H9 (cell line): ENCODE measurements at regions not wholly inside any gene's neighbourhood (a gene's known extent, or its start where the extent isn't known, plus 50 kb on each side); places are given as distances from the start of the nearest gene placed in this dataset.

Experiments
- DNase-seq: peaks from one replicate; pipeline ENCODE4 v3.0.0-alpha.2; 2017
- H2AFZ ChIP-seq: one replicate; pipeline ENCODE4 v1.6.1; 2013; ENCODE audit warnings: mild to moderate bottlenecking, low read length, control low read depth, moderate library complexity
- H2AK5ac ChIP-seq: 2 replicates; pipeline ENCODE4 v1.6.1; 2013; ENCODE audit warnings: low read length, control low read depth, mixed read lengths; ENCODE audit not compliant: insufficient read length
- H2BK120ac ChIP-seq: one replicate; pipeline ENCODE4 v1.6.1; 2013; ENCODE audit warnings: low read depth, mild to moderate bottlenecking, low read length, control low read depth, inconsistent platforms; ENCODE audit not compliant: poor library complexity, severe bottlenecking
- H2BK12ac ChIP-seq: 2 replicates; pipeline ENCODE4 v1.6.1; 2013; ENCODE audit warnings: low read length, control low read depth, mixed read lengths, low read depth; ENCODE audit not compliant: insufficient read length
- H2BK15ac ChIP-seq: 2 replicates; pipeline ENCODE4 v1.6.1; 2013; ENCODE audit warnings: low read depth, low read length, control low read depth
- H2BK20ac ChIP-seq: one replicate; pipeline ENCODE4 v1.6.1; 2013; ENCODE audit warnings: low read depth, mild to moderate bottlenecking, low read length, control low read depth, inconsistent platforms; ENCODE audit not compliant: poor library complexity, severe bottlenecking
- H2BK5ac ChIP-seq: 2 replicates; pipeline ENCODE4 v1.6.1; 2013; ENCODE audit warnings: low read length, control low read depth, mixed read lengths; ENCODE audit not compliant: insufficient read length
- H3K14ac ChIP-seq: 2 replicates; pipeline ENCODE4 v1.6.1; 2013; ENCODE audit warnings: low read length, control low read depth; ENCODE audit not compliant: insufficient read depth
- H3K18ac ChIP-seq: 2 replicates; pipeline ENCODE4 v1.6.1; 2013; ENCODE audit warnings: low read depth, mild to moderate bottlenecking, mixed read lengths, low read length, control low read depth; ENCODE audit not compliant: insufficient read length
- H3K23ac ChIP-seq: 2 replicates; pipeline ENCODE4 v1.6.1; 2013; ENCODE audit warnings: low read length, control low read depth, mixed read lengths, low read depth; ENCODE audit not compliant: insufficient read length
- H3K23me2 ChIP-seq: 2 replicates; pipeline ENCODE4 v1.6.1; 2013; ENCODE audit warnings: low read depth, mild to moderate bottlenecking, mixed read lengths, low read length, control low read depth; ENCODE audit not compliant: insufficient read length, poor library complexity, severe bottlenecking
- H3K27ac ChIP-seq: 2 replicates; pipeline ENCODE4 v1.5.1; 2013; ENCODE audit warnings: low read length, control low read depth, mixed read lengths, low read depth; ENCODE audit not compliant: insufficient read length
- H3K27me3 ChIP-seq: 2 replicates; pipeline ENCODE4 v1.6.1; 2013; ENCODE audit warnings: low read length, control low read depth, inconsistent platforms; ENCODE audit not compliant: insufficient read depth
- H3K4ac ChIP-seq: 2 replicates; pipeline ENCODE4 v1.6.1; 2013; ENCODE audit warnings: low read depth, mild to moderate bottlenecking, control low read depth, inconsistent platforms, low read length, moderate library complexity
- H3K4me1 ChIP-seq: 2 replicates; pipeline ENCODE4 v1.6.1; 2013; ENCODE audit warnings: low read length, control low read depth, inconsistent platforms; ENCODE audit not compliant: insufficient read depth
- H3K4me2 ChIP-seq: 2 replicates; pipeline ENCODE4 v1.6.1; 2013; ENCODE audit warnings: low read length, control low read depth, mixed read lengths; ENCODE audit not compliant: insufficient read length, insufficient read depth
- H3K56ac ChIP-seq: 2 replicates; pipeline ENCODE4 v1.6.1; 2013; ENCODE audit warnings: low read depth, mild to moderate bottlenecking, mixed read lengths, low read length, control low read depth; ENCODE audit not compliant: insufficient read length
- H3K79me1 ChIP-seq: 2 replicates; pipeline ENCODE4 v1.6.1; 2013; ENCODE audit warnings: low read depth, mild to moderate bottlenecking, moderate library complexity, low read length, control low read depth, inconsistent platforms; ENCODE audit not compliant: insufficient read depth, poor library complexity, severe bottlenecking
- H3K79me2 ChIP-seq: 2 replicates; pipeline ENCODE4 v1.6.1; 2013; ENCODE audit warnings: low read length, control low read depth, inconsistent platforms; ENCODE audit not compliant: insufficient read depth
- H3K9ac ChIP-seq: 2 replicates; pipeline ENCODE4 v1.6.1; 2013; ENCODE audit warnings: low read length, control low read depth, mixed read lengths; ENCODE audit not compliant: insufficient read length; ENCODE audit errors: extremely low read depth
- H3K9me3 ChIP-seq: one replicate; pipeline ENCODE4 v1.6.1; 2013; ENCODE audit warnings: low read depth, low read length, inconsistent platforms; ENCODE audit not compliant: control insufficient read depth
- H3T11ph ChIP-seq: one replicate; pipeline ENCODE4 v1.6.1; 2013; ENCODE audit warnings: mild to moderate bottlenecking, low read length, control low read depth, inconsistent platforms
- H4K20me1 ChIP-seq: one replicate; pipeline ENCODE4 v1.6.1; 2013; ENCODE audit not compliant: control insufficient read depth, insufficient read length, insufficient read depth
- H4K5ac ChIP-seq: 2 replicates; pipeline ENCODE4 v1.6.1; 2013; ENCODE audit warnings: low read depth, mild to moderate bottlenecking, mixed read lengths, low read length, control low read depth; ENCODE audit not compliant: insufficient read length
- H4K8ac ChIP-seq: replicated peaks from 2 replicates; pipeline ENCODE4 v1.6.1; 2013; ENCODE audit warnings: low read length, control low read depth, mixed read lengths, low read depth; ENCODE audit not compliant: insufficient read length
- H4K91ac ChIP-seq: 2 replicates; pipeline ENCODE4 v1.6.1; 2013; ENCODE audit warnings: low read depth, mild to moderate bottlenecking, moderate library complexity, mixed read lengths, low read length, control low read depth; ENCODE audit not compliant: insufficient read length
- H3K27ac Mint-ChIP-seq, 3 experiments: 2 replicates in 2 of 3; 3 replicates in 1 of 3; pipeline ENCODE4 v1.8.0; 2020 to 2021; ENCODE audit warnings: mixed read lengths in 3 of 3, mild to moderate bottlenecking in 1 of 3, moderate library complexity in 1 of 3
- H3K27me3 Mint-ChIP-seq: 2 replicates; pipeline ENCODE4 v1.8.0; 2021; ENCODE audit warnings: low read depth, mild to moderate bottlenecking, moderate library complexity, mixed read lengths
- H3K36me3 Mint-ChIP-seq, 3 experiments: 2 replicates in 2 of 3; 3 replicates in 1 of 3; pipeline ENCODE4 v1.8.0; 2020 to 2021; ENCODE audit warnings: low read depth in 3 of 3, mixed read lengths in 3 of 3; ENCODE audit not compliant: insufficient read depth in 1 of 3
- H3K4me1 Mint-ChIP-seq, 2 experiments: 2 replicates each; pipeline ENCODE4 v1.8.0; 2020; ENCODE audit warnings: mixed read lengths in 2 of 2
- H3K4me3 Mint-ChIP-seq, 2 experiments: 2 replicates in 1 of 2; 3 replicates in 1 of 2; pipeline ENCODE4 v1.8.0; 2020 to 2021; ENCODE audit warnings: mild to moderate bottlenecking in 2 of 2, mixed read lengths in 2 of 2, moderate library complexity in 1 of 2
- H3K9me3 Mint-ChIP-seq, 2 experiments: 2 replicates in 1 of 2; 3 replicates in 1 of 2; pipeline ENCODE4 v1.8.0; 2020; ENCODE audit warnings: mild to moderate bottlenecking in 2 of 2, mixed read lengths in 2 of 2, moderate library complexity in 1 of 2
- CTCF ChIP-seq: fragments of 200-600 bp; sonication (generic); conservative IDR thresholded peaks from 3 replicates; pipeline ENCODE4 v1.8.0; 2021; ENCODE audit warnings: antibody characterized with exemption, mild to moderate bottlenecking
- WGBS: extraction: QIAGEN DNeasy Blood & Tissue Kit; methylation state at CpG from one replicate; pipeline ENCODE4 v1.1.7; 2013; ENCODE audit warnings: missing lambda C conversion rate, low lambda C conversion rate, mixed read lengths; ENCODE audit not compliant: insufficient read length; ENCODE audit errors: extremely low coverage; 5-methylcytosine and 5-hydroxymethylcytosine counted together

- H2AFZ ChIP-seq: no peak overlapping the region
- no peak overlapping the region for H3K23ac ChIP-seq
- H4K8ac ChIP-seq: no peak overlapping the region
- no peak overlapping the region for H2BK20ac ChIP-seq
- H3K18ac ChIP-seq: no peak overlapping the region
- no peak overlapping the region for H2AK5ac ChIP-seq
- H3K27me3 ChIP-seq: no peaks in the 10 kb centered on the region
- no peak overlapping the region for H2BK5ac ChIP-seq
- no peaks in the 10 kb centered on the region for H3K36me3 Mint-ChIP-seq
- no peaks in the 10 kb centered on the region for H4K20me1 ChIP-seq
- no peaks in the 10 kb centered on the region for H3K79me2 ChIP-seq
- WGBS: no CpG with 5 or more reads among the region's 9 CpGs
- no peak overlapping the region for H3K56ac ChIP-seq
- no peak overlapping the region for H3K27ac ChIP-seq
- no peak for TF ChIP-seq CTCF
- peaks cover 16 to 31% of the 10 kb centered on the region in 2 experiments for H3K4me1 Mint-ChIP-seq
- no peak overlapping the region for H4K91ac ChIP-seq
- H3K4me2 ChIP-seq: no peak overlapping the region
- H3K14ac ChIP-seq: no peak overlapping the region
- DNase-seq: no peak
- H2BK12ac ChIP-seq: no peak overlapping the region
- no peak overlapping the region for H3T11ph ChIP-seq
- no peak overlapping the region for H3K9ac ChIP-seq
- no peaks in the 10 kb centered on the region for H3K4me1 ChIP-seq
- no peak overlapping the region for H3K27ac Mint-ChIP-seq
- H2BK15ac ChIP-seq: no peak overlapping the region
- H3K79me1 ChIP-seq: no peaks in the 10 kb centered on the region
- no peak overlapping the region for H3K4me3 Mint-ChIP-seq
- no peak overlapping the region for H2BK120ac ChIP-seq
- no peak overlapping the region for H4K5ac ChIP-seq
- no peaks in the 10 kb centered on the region for H3K23me2 ChIP-seq
- H3K4ac ChIP-seq: no peak overlapping the region
- H3K9me3 Mint-ChIP-seq: no peaks in the 10 kb centered on the region; a peak in 1 of 5 replicates
- H3K27me3 Mint-ChIP-seq: peaks cover 9% of the 10 kb centered on the region
- no peaks in the 10 kb centered on the region for H3K9me3 ChIP-seq
Observed at GRCh38 chr6:170226647-170227046, 64.2 kb downstream of the DLL1 start.
